CD4-positive, CD25-positive, alpha-beta regulatory T cell (primary cell): ENCODE measurements at regions not wholly inside any gene's neighbourhood (a gene's known extent, or its start where the extent isn't known, plus 50 kb on each side); places are given as distances from the start of the nearest gene placed in this dataset.

Source experiments
- ATAC-seq, 2 donors: fragments of 150-1000 bp; cut with Tn5 transposase; one replicate each; pipeline ENCODE4 v1.10.0; 2021; ENCODE audit warnings: low read depth in 2 of 2, moderate number of reproducible peaks in 2 of 2, moderate library complexity in 1 of 2
- DNase-seq, 3 donors: peaks; one replicate each; pipeline versions ENCODE4 v3.0.0 to v3.0.0-alpha.2; 2012 to 2022; ENCODE audit warnings: mixed read lengths in 1 of 3
- H3K27ac ChIP-seq: one replicate; pipeline ENCODE4 v1.7.0; 2013; ENCODE audit warnings: mild to moderate bottlenecking, low read length; ENCODE audit not compliant: insufficient read depth, poor library complexity, severe bottlenecking
- H3K27me3 ChIP-seq: one replicate; pipeline ENCODE4 v1.7.0; 2013; ENCODE audit warnings: low read length; ENCODE audit not compliant: control insufficient read depth, insufficient read depth
- H3K36me3 ChIP-seq: one replicate; pipeline ENCODE4 v1.7.0; 2013; ENCODE audit warnings: mild to moderate bottlenecking, low read length, moderate library complexity; ENCODE audit not compliant: control insufficient read depth, insufficient read depth
- H3K4me1 ChIP-seq: 2 replicates; pipeline ENCODE4 v1.7.0; 2013; ENCODE audit warnings: mild to moderate bottlenecking, low read length; ENCODE audit not compliant: insufficient read depth, control insufficient read depth, poor library complexity, severe bottlenecking
- H3K4me3 ChIP-seq: one replicate; pipeline ENCODE4 v1.7.0; 2013; ENCODE audit warnings: low read depth, mild to moderate bottlenecking, low read length, moderate library complexity
- H3K9me3 ChIP-seq, 2 experiments: 1 replicate in 1 of 2; 2 replicates in 1 of 2; pipeline ENCODE4 v1.7.0; 2013; ENCODE audit warnings: low read length in 2 of 2, mild to moderate bottlenecking in 1 of 2, moderate library complexity in 1 of 2; ENCODE audit not compliant: control insufficient read depth in 2 of 2
- H3K27ac Mint-ChIP-seq, 3 donors: one replicate each; pipeline ENCODE4 v1.8.0; 2020 to 2022; ENCODE audit warnings: mild to moderate bottlenecking in 3 of 3, mixed read lengths in 3 of 3, moderate library complexity in 2 of 3
- H3K27me3 Mint-ChIP-seq: one replicate; pipeline ENCODE4 v1.8.0; 2022; ENCODE audit warnings: mild to moderate bottlenecking, mixed read lengths
- H3K36me3 Mint-ChIP-seq: one replicate; pipeline ENCODE4 v1.8.0; 2020; ENCODE audit warnings: mixed read lengths
- H3K4me1 Mint-ChIP-seq, 4 donors: one replicate each; pipeline ENCODE4 v1.8.0; 2020 to 2022; ENCODE audit warnings: mixed read lengths in 4 of 4, mild to moderate bottlenecking in 1 of 4
- H3K4me3 Mint-ChIP-seq, 4 donors: one replicate each; pipeline ENCODE4 v1.8.0; 2020 to 2022; ENCODE audit warnings: mild to moderate bottlenecking in 4 of 4, mixed read lengths in 4 of 4, moderate library complexity in 3 of 4
- H3K9me3 Mint-ChIP-seq, 7 donors: one replicate each; pipeline ENCODE4 v1.8.0; 2020 to 2022; ENCODE audit warnings: mixed read lengths in 7 of 7, mild to moderate bottlenecking in 3 of 7, moderate library complexity in 2 of 7

GRCh38 chr2:22934747-22935146 lies 450.2 kb upstream of the KLHL29 start:
- Histone ChIP-seq H3K9me3 (no peaks in the 10 kb centered on the region), H3K4me3 (no peak overlapping the region), H3K36me3 (no peaks in the 10 kb centered on the region), H3K4me1 (no peaks in the 10 kb centered on the region), H3K27ac (no peak overlapping the region), H3K27me3 (no peaks in the 10 kb centered on the region)
- H3K27ac Mint-ChIP-seq = no peak overlapping the region
- no peaks in the 10 kb centered on the region for H3K4me1 Mint-ChIP-seq
- H3K9me3 Mint-ChIP-seq = peaks cover 0 to 4% (median 0%) of the 10 kb centered on the region in 7 donors
- no peak for ATAC-seq
- DNase-seq = no peak
- H3K4me3 Mint-ChIP-seq = no peak overlapping the region
- H3K27me3 Mint-ChIP-seq = no peaks in the 10 kb centered on the region
- H3K36me3 Mint-ChIP-seq = no peaks in the 10 kb centered on the region

- Mint-ChIP-seq H3K4me1 (no peaks in the 10 kb centered on the region), H3K27me3 (no peaks in the 10 kb centered on the region), H3K36me3 (no peaks in the 10 kb centered on the region), H3K9me3 (peaks cover 0 to 3% (median 0%) of the 10 kb centered on the region in 7 donors), H3K4me3 (no peak overlapping the region), H3K27ac (no peak overlapping the region)
- Histone ChIP-seq H3K9me3 (no peaks in the 10 kb centered on the region), H3K27me3 (no peaks in the 10 kb centered on the region), H3K4me3 (no peak overlapping the region), H3K4me1 (no peaks in the 10 kb centered on the region), H3K27ac (no peak overlapping the region), H3K36me3 (no peaks in the 10 kb centered on the region)
- ATAC-seq = no peak
- DNase-seq = no peak
These were observed 442.5 kb upstream of the KLHL29 start for GRCh38 chr2:22942441-22942840.

GRCh38 chr2:22944143-22944542 lies 440.8 kb upstream of the KLHL29 start:
- H3K27ac Mint-ChIP-seq = no peak overlapping the region
- Histone ChIP-seq H3K4me3 (no peak overlapping the region), H3K27me3 (no peaks in the 10 kb centered on the region), H3K4me1 (no peaks in the 10 kb centered on the region), H3K9me3 (no peaks in the 10 kb centered on the region), H3K36me3 (no peaks in the 10 kb centered on the region), H3K27ac (no peak overlapping the region)
- H3K27me3 Mint-ChIP-seq = no peaks in the 10 kb centered on the region
- no peak overlapping the region for H3K4me3 Mint-ChIP-seq
- no peak for ATAC-seq
- no peaks in the 10 kb centered on the region for H3K4me1 Mint-ChIP-seq
- H3K36me3 Mint-ChIP-seq = no peaks in the 10 kb centered on the region
- DNase-seq = no peak
- H3K9me3 Mint-ChIP-seq = peaks cover 0 to 3% (median 0%) of the 10 kb centered on the region in 7 donors

GRCh38 chr2:22946553-22946952 lies 438.4 kb upstream of the KLHL29 start:
- Mint-ChIP-seq H3K27me3 (no peaks in the 10 kb centered on the region), H3K9me3 (peaks cover 0 to 3% (median 0%) of the 10 kb centered on the region in 7 donors), H3K27ac (no peak overlapping the region), H3K36me3 (no peaks in the 10 kb centered on the region), H3K4me1 (no peaks in the 10 kb centered on the region), H3K4me3 (no peak overlapping the region)
- DNase-seq (no peak), ATAC-seq (no peak)
- no peaks in the 10 kb centered on the region for H3K27me3 ChIP-seq
- no peaks in the 10 kb centered on the region for H3K9me3 ChIP-seq
- H3K4me1 ChIP-seq = no peaks in the 10 kb centered on the region
- no peak overlapping the region for H3K4me3 ChIP-seq
- no peaks in the 10 kb centered on the region for H3K36me3 ChIP-seq
- no peak overlapping the region for H3K27ac ChIP-seq

GRCh38 chr2:22947741-22948140 lies 437.2 kb upstream of the KLHL29 start:
- Histone ChIP-seq H3K36me3 (no peaks in the 10 kb centered on the region), H3K4me1 (no peaks in the 10 kb centered on the region), H3K4me3 (no peak overlapping the region), H3K9me3 (no peaks in the 10 kb centered on the region), H3K27me3 (no peaks in the 10 kb centered on the region), H3K27ac (no peak overlapping the region)
- Mint-ChIP-seq H3K4me1 (no peaks in the 10 kb centered on the region), H3K4me3 (no peak overlapping the region), H3K27me3 (no peaks in the 10 kb centered on the region), H3K36me3 (no peaks in the 10 kb centered on the region), H3K9me3 (peaks cover 0 to under 1% (median 0%) of the 10 kb centered on the region in 7 donors), H3K27ac (no peak overlapping the region)
- DNase-seq (no peak), ATAC-seq (no peak)

GRCh38 chr2:22950431-22950830 lies 434.5 kb upstream of the KLHL29 start:
- Mint-ChIP-seq H3K27ac (no peak overlapping the region), H3K27me3 (no peaks in the 10 kb centered on the region), H3K4me1 (no peaks in the 10 kb centered on the region), H3K9me3 (peaks cover 0 to 1% (median 0%) of the 10 kb centered on the region in 7 donors), H3K36me3 (no peaks in the 10 kb centered on the region), H3K4me3 (no peak overlapping the region)
- no peaks in the 10 kb centered on the region for H3K9me3 ChIP-seq
- no peaks in the 10 kb centered on the region for H3K36me3 ChIP-seq
- no peak for ATAC-seq
- no peak overlapping the region for H3K4me3 ChIP-seq
- H3K27me3 ChIP-seq = no peaks in the 10 kb centered on the region
- no peaks in the 10 kb centered on the region for H3K4me1 ChIP-seq
- no peak for DNase-seq
- H3K27ac ChIP-seq = no peak overlapping the region

GRCh38 chr2:22952656-22953225 lies 432.2 kb upstream of the KLHL29 start:
- no peaks in the 10 kb centered on the region for H3K9me3 ChIP-seq
- ATAC-seq (no peak), DNase-seq (no peak)
- H3K4me3 ChIP-seq = no peak overlapping the region
- H3K4me1 Mint-ChIP-seq = no peaks in the 10 kb centered on the region
- H3K4me3 Mint-ChIP-seq = no peak overlapping the region
- no peak overlapping the region for H3K27ac Mint-ChIP-seq
- H3K27me3 ChIP-seq = no peaks in the 10 kb centered on the region
- H3K4me1 ChIP-seq = no peaks in the 10 kb centered on the region
- H3K27ac ChIP-seq = no peak overlapping the region
- peaks cover 0 to 4% (median 0%) of the 10 kb centered on the region in 7 donors for H3K9me3 Mint-ChIP-seq
- no peaks in the 10 kb centered on the region for H3K27me3 Mint-ChIP-seq
- no peaks in the 10 kb centered on the region for H3K36me3 Mint-ChIP-seq
- H3K36me3 ChIP-seq = no peaks in the 10 kb centered on the region

- no peaks in the 10 kb centered on the region for H3K4me1 Mint-ChIP-seq
- Histone ChIP-seq H3K9me3 (no peaks in the 10 kb centered on the region), H3K27me3 (no peaks in the 10 kb centered on the region), H3K4me1 (no peaks in the 10 kb centered on the region), H3K27ac (no peak overlapping the region), H3K4me3 (no peak overlapping the region), H3K36me3 (no peaks in the 10 kb centered on the region)
- H3K4me3 Mint-ChIP-seq = no peak overlapping the region
- no peaks in the 10 kb centered on the region for H3K27me3 Mint-ChIP-seq
- ATAC-seq (no peak), DNase-seq (no peak)
- no peaks in the 10 kb centered on the region for H3K36me3 Mint-ChIP-seq
- H3K27ac Mint-ChIP-seq = no peak overlapping the region
- H3K9me3 Mint-ChIP-seq = peaks cover 0 to 4% (median 0%) of the 10 kb centered on the region in 7 donors
These were observed 427.5 kb upstream of the KLHL29 start for GRCh38 chr2:22957446-22957845.
